HG03442 (cell line): ENCODE measurements at regions not wholly inside any gene's neighbourhood (a gene's known extent, or its start where the extent isn't known, plus 50 kb on each side); places are given as distances from the start of the nearest gene placed in this dataset.

Experiments
- ATAC-seq: cut with Tn5 transposase; IDR thresholded peaks from one replicate; pipeline ENCODE4 v1.9.1; 2021; ENCODE audit warnings: mild to moderate bottlenecking, moderate library complexity; ENCODE audit not compliant: unreplicated experiment

GRCh38 chr6:10060004-10060403 is 354.9 kb downstream of the TFAP2A start:
- no peak for ATAC-seq

- ATAC-seq = no peak
These were observed 360.2 kb downstream of the TFAP2A start for GRCh38 chr6:10054672-10055071.

DNA sequence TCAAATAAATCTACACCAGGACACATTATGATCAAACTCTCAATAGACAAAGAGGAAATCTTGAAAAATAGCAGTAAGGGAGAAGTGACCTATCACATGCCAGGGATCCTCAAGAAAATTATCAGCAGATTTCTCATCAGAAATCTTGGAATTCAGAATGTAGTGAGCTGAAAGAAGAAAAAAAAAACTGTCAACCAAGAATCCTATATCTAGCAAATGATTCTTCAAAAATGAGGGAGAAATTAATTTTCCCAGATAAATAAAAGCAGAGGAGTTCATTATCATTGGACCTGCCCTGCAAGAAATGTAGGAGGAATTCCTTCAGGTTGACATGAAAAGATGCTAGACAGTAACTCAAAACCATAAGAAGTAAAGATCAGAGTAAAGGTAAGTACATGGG is 363.6 kb downstream of the TFAP2A start:
- ATAC-seq = no peak

DNA sequence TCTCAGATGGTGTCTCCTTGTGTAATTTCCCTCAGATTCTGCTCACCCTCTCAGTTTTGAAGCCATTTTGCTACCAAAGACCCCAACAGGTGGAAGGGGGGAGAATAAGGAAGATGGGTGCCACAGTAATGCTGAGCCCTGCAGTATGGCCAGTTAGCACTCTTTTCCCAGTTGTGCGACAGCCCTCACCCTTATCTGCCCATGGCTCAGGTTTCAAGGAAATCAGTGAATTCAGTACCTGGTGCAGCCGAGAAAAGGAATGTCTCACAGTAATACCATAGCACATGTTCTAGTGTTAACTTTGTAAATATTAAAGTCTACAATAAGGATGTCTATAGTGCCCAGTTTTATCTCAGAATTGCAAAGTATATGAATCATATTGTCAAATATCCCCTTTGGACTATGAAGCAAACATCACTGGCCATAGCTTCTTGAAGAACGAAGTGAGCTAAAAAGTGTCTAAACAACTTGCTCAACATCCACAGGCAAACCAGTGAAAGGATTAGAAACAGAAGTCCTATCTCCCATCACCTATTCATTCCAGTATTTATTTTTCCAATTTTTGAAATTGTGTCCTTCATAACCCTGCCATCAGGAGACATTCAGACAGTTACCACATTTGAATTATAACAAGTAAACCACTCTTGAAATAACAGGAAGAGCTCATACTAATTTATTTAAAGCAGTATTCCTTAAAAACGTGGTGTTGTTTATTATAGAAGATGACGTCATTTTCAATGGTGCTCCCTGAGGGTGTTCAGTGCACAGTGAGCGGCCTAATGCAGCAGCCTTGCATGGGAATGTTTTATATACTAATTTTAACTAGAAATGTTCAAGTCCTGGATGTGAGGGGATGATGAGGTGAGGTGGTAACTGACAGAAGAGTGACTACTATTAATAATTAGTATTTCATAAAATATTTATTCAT is 366.2 kb downstream of the TFAP2A start:
- ATAC-seq = no peak

DNA sequence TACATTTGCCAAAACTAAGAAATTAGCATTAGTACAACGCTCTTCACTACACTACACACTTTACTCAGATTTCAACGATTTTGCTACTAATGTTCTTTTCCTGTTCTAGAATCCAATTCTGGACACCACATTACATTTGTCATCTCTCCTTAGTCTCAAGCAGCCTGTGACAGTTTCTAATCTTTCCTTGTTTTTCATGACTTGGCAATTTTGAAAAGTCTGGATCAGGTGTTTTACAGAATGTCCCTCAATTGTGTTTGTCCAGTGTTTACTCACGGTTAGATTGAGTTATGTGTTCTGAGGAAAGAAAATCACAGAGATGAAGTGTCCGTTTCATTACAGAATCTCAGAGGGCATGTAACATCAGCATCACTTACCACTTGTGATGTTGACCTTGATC is 372.6 kb downstream of the TFAP2A start:
- no peak for ATAC-seq

DNA sequence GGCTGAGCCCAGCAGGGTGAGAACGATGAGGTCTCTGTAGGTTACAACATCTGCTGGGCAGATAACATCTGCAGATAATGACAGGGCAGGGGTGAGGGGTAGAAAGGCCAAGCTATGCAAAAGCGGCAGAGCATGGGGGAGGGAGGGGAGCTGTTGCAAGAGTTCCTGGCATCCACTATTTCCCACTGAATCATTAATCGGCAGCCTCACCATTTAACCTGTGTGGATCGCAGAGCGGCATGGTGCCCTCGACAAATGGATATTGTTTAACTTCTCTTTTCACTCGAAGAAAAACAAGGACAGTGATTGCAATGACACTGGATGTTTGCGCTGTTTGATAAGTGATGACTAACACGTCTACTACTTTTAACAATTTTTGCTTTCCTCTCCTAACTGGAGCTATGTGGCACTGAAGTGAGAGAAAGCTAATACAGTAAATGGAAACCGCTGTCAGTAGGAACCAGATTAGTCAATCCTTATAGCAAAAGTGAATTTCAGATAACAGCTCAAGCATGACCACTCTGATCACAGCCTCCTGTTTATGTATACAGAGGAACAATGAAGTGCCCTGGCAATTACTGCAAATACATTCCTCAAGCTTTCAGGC is 381.5 kb downstream of the TFAP2A start:
- no peak for ATAC-seq

GRCh38 chr6:10031617-10032016 is 383.3 kb downstream of the TFAP2A start:
- ATAC-seq = no peak

DNA sequence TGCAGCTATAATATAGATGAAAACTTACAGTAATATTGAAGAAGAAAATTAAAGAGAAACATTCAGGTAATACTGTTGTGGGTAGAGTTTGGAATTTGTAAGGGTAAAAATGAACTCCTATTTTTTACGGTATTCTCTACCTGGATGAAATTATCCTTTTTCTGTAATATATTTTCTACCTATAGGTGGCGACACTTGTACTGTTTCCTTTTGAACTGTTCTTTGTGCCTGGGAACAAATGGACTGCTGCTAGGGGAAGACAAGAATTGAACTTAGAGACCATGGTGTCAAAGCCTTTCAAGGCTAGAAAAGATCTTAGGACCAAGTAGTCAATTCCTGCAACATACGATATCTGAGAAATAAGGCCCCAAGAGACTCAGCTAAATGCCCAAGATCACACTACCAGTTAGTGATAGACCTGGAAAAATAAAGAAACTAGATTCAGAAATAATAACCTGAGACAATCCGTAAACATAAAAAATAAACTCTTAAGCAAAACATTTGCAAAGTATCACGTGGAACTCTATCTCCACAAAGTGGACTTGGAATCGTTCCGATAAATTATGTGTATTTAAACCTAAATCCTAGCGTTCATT is 383.8 kb downstream of the TFAP2A start:
- ATAC-seq = no peak

DNA sequence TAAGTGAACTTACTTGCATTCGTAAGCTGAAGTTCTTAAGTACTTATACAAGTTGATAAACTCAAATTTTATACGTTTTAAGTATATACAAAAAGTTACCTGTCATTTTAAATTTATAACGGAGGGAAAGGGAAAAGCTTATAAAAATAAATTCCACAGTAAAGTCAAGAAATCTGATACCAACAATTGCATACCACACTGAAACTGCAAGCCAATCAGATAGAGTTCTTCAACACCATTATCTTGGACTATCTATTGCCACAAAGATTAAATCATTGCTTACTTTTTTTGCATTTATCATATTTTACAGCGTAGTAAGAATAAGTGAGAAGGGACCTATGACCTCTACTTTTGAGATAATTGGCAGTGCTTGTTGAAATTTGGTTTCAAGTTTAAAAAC is 386.7 kb downstream of the TFAP2A start:
- no peak for ATAC-seq

DNA sequence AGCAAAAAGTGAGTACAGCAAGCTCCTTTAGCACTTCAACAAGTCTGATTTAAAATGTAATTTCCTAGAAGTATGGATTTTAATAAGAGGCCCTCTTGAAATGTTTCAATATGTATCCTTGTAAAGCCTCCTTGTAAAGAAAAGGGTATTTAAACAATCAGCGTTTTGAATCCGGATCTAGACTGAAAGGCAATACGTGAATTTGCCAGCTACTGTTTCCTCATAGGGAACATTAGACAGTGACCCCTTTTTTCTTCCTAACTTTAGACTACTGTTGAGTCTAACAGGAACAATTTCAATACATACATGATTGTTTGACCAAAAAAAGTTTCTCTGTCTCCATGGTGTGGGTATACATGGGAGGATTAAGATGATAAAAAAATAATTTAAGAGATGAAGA is 395.0 kb downstream of the TFAP2A start:
- no peak for ATAC-seq

DNA sequence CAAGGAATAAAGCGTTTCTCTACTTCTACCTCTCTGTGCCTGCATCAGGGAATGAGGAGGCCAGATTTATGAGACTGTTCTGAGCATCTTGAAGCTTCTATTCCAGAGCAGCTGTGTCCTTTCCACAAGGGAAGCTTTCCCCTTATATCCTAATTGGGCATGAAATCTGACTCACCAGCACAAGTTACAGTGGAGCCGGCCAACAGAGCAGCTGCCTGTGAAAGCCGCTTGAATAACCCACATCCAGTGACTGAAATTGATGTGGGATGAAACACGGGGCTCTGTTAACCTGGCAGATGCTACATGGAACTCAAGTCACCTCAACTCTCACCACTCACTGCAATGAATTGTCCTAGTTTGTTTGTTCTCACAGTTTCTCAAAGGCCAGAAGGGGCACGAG is 400.3 kb downstream of the TFAP2A start:
- ATAC-seq = no peak

DNA sequence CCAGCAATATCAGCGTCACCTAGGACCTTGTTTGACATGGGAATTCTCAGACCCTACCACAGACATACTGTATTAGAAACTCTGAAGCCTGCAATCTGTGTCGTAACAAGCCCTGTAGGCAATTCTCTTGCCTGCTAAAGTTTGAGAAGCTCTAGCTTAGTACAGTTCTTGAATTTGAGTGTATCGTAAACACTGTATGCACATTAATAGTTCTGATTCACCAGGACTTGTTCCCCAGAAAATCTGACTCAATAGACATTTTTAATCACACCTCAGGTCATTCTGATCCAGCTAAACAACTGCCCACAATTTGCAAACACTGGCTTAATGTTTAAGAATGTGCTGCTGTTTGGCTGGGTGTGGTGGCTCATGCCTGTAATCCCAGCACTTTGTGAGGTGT is 414.3 kb downstream of the TFAP2A start:
- ATAC-seq = no peak

GRCh38 chr6:9999796-10000195 is 415.1 kb downstream of the TFAP2A start:
- ATAC-seq = no peak

DNA sequence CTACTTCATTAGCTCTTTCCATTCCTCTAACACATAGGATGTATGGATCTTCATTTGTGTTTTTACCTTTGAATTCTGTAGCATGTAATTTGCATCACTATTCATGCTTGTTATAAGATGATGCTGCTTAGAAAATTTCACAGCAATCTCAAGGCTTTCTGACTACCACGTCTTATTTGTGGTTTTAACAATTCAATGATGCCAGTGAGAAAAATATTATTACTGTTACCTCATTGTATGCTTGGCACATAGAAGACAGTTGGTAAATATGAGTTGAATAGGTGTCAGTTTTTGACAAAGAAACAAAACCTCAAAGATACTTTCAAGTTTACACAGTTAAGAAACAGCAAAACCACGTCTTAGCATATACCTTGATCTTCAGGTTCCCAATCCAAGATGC is 428.6 kb downstream of the TFAP2A start:
- ATAC-seq = no peak

DNA sequence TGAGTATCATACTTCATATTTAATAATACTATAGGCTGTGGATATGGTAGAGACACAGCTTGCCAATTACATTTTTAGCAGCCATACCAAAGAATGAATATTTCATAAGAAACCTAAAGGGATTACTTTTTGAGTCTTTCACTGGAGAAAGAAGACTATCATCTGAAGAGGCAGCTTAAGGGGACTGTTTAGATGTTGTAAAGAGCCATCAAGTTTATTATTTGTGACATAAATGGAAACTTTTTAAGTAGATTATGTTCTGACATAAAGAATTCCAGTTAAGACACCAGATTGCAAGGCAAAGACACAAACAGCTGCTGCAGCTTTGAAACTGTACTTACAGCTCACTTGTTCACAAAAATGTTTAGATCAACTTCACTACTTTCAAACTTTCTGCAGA is 429.4 kb downstream of the TFAP2A start:
- no peak for ATAC-seq

GRCh38 chr6:9984607-9985006 is 430.3 kb downstream of the TFAP2A start:
- ATAC-seq = no peak

- ATAC-seq = no peak
These were observed 431.7 kb downstream of the TFAP2A start for GRCh38 chr6:9983168-9983567.

DNA sequence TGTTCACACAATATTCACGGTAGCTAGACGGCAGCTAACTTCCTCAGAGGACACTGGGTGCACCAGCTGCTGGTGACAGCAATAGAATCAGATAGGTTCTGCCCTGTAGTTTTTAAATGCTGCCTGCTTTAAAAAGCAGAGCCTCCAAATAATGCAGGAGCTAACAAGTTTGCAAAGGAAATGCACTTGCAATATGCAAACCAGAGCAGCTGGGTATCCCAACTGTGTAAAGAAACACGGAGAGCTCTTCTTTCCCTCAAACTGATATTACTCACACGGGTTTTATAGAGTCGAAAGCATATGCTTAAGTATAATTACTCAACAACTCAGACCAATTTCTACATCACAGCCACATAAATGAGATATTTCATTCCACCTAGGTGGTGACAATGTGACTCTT is 432.7 kb downstream of the TFAP2A start:
- ATAC-seq = no peak

DNA sequence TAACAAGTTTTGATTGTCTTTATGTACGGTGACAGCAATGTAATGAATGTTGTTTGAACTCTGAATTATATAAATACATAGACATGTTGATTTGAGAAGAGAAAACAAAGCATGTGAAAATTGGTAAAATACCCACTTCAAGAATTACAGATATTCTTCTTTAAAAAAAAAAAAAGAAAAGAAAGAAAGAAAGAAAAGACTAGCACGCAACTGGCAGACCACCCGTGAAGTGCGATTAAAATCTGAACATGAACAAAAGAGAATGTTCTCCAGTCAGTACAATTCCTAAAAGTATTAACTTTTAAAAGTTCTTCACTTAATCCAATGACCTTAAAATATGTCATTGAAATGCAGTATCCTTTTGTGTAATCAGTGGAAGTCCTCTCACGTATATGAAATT is 434.9 kb downstream of the TFAP2A start:
- no peak for ATAC-seq

- no peak for ATAC-seq
These were observed 436.4 kb downstream of the TFAP2A start for GRCh38 chr6:9978480-9978879.

GRCh38 chr6:9977411-9977810 is 437.5 kb downstream of the TFAP2A start:
- ATAC-seq = no peak

DNA sequence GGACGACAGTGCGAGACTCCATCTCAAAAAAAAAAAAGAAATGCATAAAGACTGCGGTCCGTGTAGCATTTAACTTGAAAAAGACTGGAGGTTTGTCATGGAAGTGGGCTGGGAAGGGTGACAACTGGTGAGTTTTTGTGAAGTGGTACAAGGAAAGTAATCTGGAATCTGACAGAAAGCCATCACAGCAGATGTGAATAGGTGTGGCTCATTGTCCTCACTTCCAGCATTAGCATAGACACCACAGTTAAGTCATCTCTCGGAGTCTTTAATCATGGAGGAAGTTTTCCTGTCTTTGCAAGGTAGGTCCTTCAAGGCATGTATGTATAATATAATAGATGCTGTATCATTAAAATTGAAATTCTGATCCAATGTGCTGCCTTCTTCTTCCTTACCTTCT is 453.2 kb downstream of the TFAP2A start:
- ATAC-seq = no peak
